SHP77 treated with DMSO at 0.1 percent for 48 hours (cell line): ENCODE measurements at regions not wholly inside any gene's neighbourhood (a gene's known extent, or its start where the extent isn't known, plus 50 kb on each side); places are given as distances from the start of the nearest gene placed in this dataset.

Experiments used
- DNase-seq: peaks from one replicate; lab custom pipeline; 2025; lab: John Stamatoyannopoulos, UW

- no peak for DNase-seq
These were observed 60.2 kb downstream of the ADAMTS1 start for GRCh38 chr21:26784974-26785373.

DNA sequence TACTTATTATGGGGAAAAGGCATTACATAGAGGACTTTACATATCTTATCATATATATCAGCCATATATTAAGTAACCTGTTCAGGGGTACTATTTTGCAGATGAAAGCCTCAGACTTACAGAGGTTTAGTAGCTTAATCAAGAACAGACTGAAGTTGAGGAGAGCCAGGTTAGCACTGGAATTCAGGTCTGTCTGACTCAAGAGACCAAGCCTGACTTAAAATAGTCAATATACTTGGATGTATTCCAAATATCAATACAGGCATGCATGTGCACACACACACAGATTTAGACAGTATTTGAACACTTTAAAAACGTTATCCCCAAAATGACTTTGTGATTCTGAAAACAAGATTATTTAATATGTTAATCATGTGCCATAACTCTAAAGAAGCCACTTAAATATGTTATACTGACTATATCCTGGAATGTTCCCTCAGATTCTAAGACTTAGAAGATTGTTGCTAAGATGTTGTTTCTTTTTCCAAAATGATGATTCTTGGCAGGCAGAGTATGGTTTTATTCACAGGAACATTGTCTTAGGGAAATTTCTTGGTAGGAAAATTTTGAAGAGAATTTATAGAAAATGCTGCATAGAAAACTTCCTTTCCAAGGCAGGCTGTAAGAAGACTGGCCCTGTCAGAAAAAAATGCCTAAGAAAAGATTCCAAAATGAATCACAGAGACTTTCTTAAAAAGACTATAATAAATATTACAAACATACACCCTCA is 61.6 kb downstream of the ADAMTS1 start:
- no peak for DNase-seq

DNA sequence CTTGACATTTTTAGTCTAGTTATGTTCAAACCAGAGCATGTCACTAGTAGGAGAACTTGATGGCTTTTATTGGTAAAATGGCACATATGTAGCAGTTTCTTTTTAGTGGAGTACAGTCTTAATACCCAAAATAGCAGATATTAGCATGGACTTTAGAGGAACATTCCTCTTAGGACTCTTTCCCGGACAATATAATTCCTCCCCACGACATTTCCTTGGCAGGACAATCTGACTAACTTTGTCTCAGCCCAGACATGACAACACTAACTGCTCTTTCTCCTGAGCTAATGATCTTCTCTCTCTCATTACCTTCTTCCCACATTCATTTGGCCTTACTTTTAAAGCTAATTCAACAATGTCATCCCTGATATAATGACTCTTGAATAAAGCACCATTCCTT is 62.5 kb downstream of the ADAMTS1 start:
- DNase-seq: no peak

GRCh38 chr21:26782331-26782730 is 62.9 kb downstream of the ADAMTS1 start:
- DNase-seq: no peak

GRCh38 chr21:26781331-26781730 is 63.9 kb downstream of the ADAMTS1 start:
- DNase-seq: no peak

DNA sequence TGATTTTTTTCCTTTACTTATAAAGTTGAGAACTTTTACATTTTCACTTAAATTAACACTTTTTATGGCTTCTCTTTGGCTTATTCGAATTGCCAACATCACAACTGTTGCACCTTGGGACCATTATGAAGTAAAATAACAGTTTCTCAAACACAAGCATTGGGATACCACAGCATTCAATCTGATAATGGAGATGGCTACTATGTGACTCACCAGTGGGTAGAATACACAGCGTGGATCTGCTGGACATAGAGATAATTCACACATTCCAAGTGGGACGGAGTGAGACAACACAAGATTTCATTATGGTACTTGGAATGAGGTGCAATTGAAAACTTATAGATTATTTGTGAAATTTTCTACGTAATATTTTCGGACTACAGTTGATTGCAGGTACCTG is 68.0 kb downstream of the ADAMTS1 start:
- no peak for DNase-seq

GRCh38 chr21:26776310-26777021 is 68.7 kb downstream of the ADAMTS1 start:
- no peak for DNase-seq

GRCh38 chr21:26773058-26773457 is 72.2 kb downstream of the ADAMTS1 start:
- DNase-seq: no peak

GRCh38 chr21:26769613-26770188 is 75.5 kb downstream of the ADAMTS1 start:
- no peak for DNase-seq

GRCh38 chr21:26766826-26767325 is 78.3 kb downstream of the ADAMTS1 start:
- DNase-seq: no peak

- DNase-seq: no peak
These were observed 83.9 kb downstream of the ADAMTS1 start for GRCh38 chr21:26761174-26761915.

DNA sequence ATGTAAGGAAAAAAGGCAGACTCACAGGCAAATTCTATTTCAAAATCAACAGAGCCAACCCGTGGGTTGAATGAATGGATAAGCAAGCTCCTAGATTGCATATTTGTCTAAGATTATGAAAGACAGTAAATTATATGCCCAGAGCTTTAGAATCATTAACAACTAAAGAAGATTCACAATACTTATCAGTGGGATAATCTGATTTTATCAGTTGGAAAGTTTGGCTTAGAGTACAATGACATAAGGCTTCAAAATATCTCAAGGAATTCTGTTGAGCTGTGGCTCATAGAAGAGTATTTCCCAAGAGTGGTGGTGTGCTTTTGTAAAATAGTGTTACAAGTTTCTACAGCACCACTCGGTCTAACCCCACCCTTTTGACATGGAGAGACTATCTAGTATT is 85.5 kb downstream of the ADAMTS1 start:
- no peak for DNase-seq

DNA sequence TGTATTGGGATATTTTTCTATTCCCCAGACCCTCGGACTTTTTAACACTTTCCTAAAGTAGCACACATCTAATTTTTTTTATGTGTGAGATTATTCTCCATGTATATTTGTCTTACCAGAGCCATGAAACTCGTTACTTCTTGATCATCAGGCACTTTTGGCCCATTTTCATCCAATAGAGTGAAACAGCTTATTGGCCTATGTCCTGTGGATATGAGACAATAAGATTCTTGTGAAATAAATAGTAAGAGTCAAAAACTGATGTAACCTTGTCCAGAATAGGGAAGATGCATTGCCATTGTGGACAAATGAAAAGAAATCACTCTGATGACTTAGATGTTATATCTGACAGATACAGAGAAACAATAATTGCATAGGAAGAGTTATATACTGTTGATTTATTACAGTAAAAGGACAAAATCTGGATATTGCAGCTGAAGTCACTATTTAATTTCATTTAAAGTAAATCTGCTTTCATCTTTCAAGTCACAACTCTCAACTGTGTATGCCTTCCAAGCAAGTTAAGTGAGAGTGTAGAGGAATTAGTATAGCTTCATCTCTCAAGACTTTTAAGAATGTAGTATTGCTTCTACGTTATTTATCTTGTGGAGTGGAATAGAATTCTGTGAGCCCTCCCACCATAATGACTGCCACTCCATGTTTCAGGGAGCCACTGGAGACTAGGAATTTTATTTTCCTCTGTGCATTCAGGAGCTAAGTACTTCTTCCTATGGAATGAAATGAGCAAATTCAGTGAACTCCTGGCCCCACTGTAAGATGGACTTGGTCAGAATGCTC is 86.9 kb downstream of the ADAMTS1 start:
- DNase-seq: no peak

- no peak for DNase-seq
These were observed 88.6 kb downstream of the ADAMTS1 start for GRCh38 chr21:26756491-26757159.

DNA sequence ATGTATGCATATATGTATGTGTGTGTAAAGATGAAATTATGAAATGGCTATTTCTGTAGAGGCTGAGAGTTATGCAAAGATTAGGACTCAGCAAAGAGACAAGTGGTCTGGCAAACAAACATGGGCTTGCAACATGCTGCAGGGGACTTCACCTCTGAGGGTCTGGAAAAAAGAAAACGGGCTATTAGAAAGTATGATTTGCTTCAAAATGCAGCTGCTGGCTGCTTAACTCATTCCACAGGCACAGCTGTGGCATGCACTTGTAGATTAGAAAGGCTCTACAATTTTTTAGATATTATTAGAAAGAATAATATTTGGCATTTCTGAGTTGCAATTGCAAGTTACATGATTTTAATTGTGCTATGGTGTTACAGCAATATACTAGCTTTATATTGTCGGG is 90.4 kb downstream of the ADAMTS1 start:
- no peak for DNase-seq

GRCh38 chr21:26753822-26754221 is 91.4 kb downstream of the ADAMTS1 start:
- DNase-seq: no peak

GRCh38 chr21:26752849-26753248 is 92.4 kb downstream of the ADAMTS1 start:
- no peak for DNase-seq

GRCh38 chr21:26751305-26751704 is 93.9 kb downstream of the ADAMTS1 start:
- DNase-seq: no peak

DNA sequence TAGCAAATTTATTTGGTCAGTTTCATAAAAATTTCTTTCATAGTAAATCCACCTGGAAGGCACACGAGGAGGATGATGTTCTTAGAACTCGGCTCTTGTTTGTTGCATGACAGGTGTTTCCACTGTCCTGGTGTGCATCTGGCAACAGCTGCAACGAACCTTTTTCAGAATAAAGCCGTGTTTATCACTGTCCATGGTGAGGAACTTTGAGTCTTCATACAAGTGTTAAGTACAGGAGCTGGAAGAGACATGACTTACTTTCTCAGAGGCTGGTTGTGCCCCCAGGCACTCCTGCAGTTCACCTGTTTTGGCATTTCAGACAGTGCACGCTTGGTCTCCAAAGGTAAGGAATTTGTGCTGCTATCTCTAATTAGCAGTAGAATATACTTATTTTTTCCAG is 97.1 kb downstream of the ADAMTS1 start:
- DNase-seq: no peak

- DNase-seq: no peak
These were observed 98.0 kb downstream of the ADAMTS1 start for GRCh38 chr21:26747216-26747615.

- no peak for DNase-seq
These were observed 101.7 kb downstream of the ADAMTS1 start for GRCh38 chr21:26743524-26743923.
